ENCODE measurements at regions not wholly inside any gene's neighbourhood (a gene's known extent, or its start where the extent isn't known, plus 50 kb on each side); places are given as distances from the start of the nearest gene placed in this dataset.

- H3K4me3 ChIP-seq = no peak overlapping the region
- no peak for TF ChIP-seq CTCF (IDR thresholded peaks at IDR 0.05)
- H3K27ac ChIP-seq = no peak overlapping the region
- no peak for DNase-seq (ENCODE audit: low spot score)
These were observed 143.8 kb upstream of the LAMA2 start for GRCh38 chr6:128739112-128739511.

- no peak overlapping the region for H3K27ac ChIP-seq
- H3K4me3 ChIP-seq = no peak overlapping the region
- DNase-seq (ENCODE audit: low spot score) = no peak
- no peak for TF ChIP-seq CTCF (IDR thresholded peaks at IDR 0.05)
These were observed 144.8 kb upstream of the LAMA2 start for GRCh38 chr6:128738112-128738511.

GRCh38 chr6:128736780-128737179 is 146.2 kb upstream of the LAMA2 start:
- H3K27ac ChIP-seq = no peak overlapping the region
- H3K4me3 ChIP-seq = no peak overlapping the region
- no peak for TF ChIP-seq CTCF (IDR thresholded peaks at IDR 0.05)

GRCh38 chr6:128731249-128732165 is 151.4 kb upstream of the LAMA2 start:
- TF ChIP-seq CTCF (IDR thresholded peaks at IDR 0.05) = no peak
- no peak for DNase-seq (ENCODE audit: low spot score)
- Histone ChIP-seq H3K27ac (no peak overlapping the region), H3K4me3 (no peak overlapping the region)

More at GRCh38 chr6:128736780-128737179, 146.2 kb upstream of the LAMA2 start:
- DNase-seq (ENCODE audit: low spot score) = no peak

DNA sequence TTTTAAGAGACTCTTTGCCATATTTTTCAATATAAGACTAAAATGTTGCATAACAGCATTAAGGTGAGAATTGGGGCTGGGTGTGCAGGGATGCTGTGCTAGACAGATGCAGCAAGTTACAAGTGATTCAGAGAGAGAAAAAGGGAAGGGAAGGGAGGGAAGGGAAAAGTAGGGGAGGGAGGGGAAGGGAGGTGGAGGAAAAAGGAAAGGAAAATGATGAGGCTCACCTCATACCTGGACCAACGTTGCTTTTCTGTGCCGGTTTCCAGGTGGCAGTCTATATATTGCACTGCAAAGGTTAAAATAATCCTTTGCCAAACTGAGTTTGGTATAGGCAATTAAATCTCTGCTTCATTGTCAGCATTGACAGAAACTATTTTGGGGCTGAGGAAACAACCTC is 155.4 kb upstream of the LAMA2 start:
- Histone ChIP-seq H3K27ac (no peak overlapping the region), H3K4me3 (no peak overlapping the region)
- no peak for TF ChIP-seq CTCF (IDR thresholded peaks at IDR 0.05)
- DNase-seq (ENCODE audit: low spot score) = no peak

- no peak for TF ChIP-seq CTCF (IDR thresholded peaks at IDR 0.05)
- Histone ChIP-seq H3K27ac (no peak overlapping the region), H3K4me3 (no peak overlapping the region)
- no peak for DNase-seq (ENCODE audit: low spot score)
These were observed 157.4 kb upstream of the LAMA2 start for GRCh38 chr6:128725271-128726233.
